Fibroblast of skin of left quadriceps (primary cell): ENCODE measurements at regions not wholly inside any gene's neighbourhood (a gene's known extent, or its start where the extent isn't known, plus 50 kb on each side); places are given as distances from the start of the nearest gene placed in this dataset.

Experiments
- DNase-seq, 2 experiments: peaks; one replicate each; pipeline ENCODE4 v3.0.0-alpha.2; 2013; ENCODE audit warnings: low read depth in 2 of 2

- DNase-seq = no peak
Observed at GRCh38 chr15:29917600-29918597, 95.6 kb upstream of the TJP1 start.

- no peak for DNase-seq
Observed at GRCh38 chr15:29914511-29914926, 92.3 kb upstream of the TJP1 start.

DNA sequence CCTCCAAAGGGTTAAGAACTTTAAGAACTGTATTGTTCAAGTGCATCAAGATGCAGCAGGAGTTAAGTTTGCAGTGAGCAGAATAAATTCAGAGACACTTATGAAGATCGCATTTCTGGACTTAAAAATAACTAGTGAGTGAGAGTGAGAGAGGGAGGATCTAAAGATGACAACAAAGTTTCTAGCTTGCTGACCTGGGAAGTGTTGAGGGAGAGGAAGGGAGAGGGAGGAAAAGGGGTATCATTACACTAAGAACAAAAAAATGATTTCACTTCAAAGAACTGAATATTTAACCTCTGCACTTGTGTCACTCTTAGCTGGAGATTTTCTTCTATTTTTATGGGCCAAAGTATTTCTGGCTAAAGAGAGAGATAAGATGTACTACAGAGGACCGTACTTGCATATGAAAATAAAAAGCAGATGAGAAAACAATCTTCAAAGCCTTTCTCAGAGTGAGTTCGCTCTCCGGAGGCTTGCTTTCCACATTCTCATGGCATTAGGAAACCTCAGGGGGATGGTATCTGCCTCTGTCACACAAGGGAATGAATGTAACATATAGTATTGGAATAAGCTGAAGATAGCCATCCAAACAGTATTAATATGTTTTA lies 91.4 kb upstream of the TJP1 start:
- DNase-seq = no peak

DNA sequence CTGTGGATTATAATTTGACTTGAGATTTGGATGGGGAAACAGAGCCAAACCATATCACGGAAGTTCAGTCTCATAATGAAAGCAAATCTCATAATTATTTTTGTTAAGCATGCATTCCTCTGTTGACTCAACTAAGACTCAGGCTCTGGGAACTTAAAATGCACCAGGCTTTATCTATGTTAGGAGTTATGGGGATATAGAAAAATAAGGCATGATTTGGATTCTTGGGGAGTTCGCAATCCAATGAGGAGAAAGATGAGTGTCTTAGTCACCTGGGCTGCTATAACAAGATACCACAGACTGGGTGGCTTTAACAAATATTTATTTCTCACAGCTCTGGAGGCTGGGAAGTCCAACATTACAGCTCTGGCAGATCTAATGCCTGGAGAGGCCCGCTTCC lies 89.4 kb upstream of the TJP1 start:
- DNase-seq = no peak

DNA sequence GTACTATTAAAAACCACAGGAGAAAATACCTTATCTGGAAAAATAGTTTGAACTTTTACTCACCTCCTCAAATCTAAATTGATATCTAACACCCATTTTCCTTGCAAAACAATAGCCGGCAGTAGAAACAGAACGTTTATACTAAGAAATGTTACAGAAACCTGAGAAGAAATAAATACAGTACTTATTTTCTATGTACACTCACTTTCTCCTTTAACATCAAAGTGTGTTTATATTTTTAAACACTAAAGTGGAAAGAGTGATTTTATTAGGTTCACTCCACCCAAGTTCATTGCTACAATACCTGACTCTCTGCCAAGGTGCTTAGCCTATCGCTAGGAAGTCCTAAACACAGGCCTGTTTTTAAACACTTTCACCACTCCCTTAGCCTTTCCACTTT lies 87.8 kb upstream of the TJP1 start:
- no peak for DNase-seq

DNA sequence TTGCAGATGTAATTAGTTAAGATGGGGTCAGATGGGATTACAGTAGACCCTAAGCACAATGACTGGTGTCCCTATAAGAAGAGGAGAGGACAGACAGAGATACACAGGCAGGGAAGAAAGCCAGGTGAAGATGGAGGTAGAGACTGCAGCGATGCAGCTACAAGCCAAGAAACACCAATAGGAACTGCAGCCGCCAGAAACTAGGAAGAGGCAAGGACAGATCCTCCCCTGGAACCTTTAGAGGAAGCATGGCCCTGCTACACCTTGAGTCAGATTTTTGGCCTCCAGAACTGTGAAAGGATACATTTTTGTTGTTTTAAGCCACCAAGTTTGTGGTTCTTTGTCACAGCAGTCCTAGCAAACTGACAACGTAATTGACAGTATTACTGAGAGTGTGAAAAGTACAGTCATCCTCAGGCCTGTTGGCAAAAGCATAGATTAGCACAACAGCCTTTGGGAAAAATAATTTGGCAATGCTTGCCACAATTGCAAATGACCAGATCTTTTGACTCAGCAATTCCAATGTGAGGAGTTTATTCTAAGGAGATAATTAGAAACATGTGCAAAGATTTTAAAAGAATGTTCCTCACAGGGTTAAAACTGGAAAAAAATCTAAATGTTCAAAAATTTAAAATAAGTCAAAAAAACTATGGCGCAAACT lies 82.6 kb upstream of the TJP1 start:
- DNase-seq = peak; percentile 53 to 56

DNA sequence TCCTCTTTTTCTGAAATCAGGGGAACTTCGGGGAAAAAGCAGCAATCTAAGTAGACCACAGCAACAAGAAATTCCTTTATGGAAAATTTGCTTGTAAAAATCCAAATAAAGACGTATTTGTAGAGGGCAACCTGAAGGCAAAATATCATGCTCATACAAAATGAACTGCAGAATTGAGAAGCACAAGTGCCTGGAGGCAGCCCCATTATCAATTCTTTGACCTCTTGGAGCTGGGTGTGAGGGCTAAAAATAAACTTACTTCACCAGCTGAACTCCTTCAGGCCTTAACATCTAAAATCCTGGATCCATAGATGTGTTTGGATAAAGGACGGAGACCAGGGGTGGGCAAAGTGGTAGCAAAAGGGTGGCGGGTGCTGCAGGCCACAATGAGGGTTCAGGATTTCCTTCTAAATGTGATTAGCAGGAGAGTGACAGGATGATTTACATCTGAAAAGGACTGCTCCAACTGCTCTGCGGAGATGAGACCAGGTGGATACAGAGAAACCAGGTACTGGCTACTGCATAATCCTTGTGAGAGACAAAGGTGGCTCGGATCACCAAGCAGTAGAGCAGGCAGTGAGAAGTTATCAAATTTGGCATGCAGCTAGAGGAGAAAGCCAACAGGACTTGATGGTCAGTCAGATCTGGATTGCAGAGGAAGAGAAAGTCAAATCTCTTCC lies 81.7 kb upstream of the TJP1 start:
- DNase-seq = no peak

DNA sequence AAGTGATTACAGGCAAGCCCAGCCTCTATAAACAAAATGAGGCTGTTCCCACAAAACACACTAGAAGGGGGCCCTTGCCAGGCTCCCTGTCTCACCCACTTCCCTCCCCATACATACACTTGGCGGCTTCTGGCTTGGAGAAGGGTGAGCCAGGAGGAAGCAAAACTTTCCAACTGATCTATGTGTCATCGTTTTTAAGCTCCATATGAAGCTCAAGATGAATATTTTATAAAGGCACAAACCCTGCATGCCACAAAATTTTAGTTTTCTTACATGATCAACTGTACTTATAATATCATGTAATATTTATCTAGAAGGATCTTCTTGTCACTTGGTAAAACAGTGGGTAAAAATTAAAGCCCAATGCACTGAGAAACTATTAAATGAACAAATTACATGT lies 80.8 kb upstream of the TJP1 start:
- DNase-seq = no peak

DNA sequence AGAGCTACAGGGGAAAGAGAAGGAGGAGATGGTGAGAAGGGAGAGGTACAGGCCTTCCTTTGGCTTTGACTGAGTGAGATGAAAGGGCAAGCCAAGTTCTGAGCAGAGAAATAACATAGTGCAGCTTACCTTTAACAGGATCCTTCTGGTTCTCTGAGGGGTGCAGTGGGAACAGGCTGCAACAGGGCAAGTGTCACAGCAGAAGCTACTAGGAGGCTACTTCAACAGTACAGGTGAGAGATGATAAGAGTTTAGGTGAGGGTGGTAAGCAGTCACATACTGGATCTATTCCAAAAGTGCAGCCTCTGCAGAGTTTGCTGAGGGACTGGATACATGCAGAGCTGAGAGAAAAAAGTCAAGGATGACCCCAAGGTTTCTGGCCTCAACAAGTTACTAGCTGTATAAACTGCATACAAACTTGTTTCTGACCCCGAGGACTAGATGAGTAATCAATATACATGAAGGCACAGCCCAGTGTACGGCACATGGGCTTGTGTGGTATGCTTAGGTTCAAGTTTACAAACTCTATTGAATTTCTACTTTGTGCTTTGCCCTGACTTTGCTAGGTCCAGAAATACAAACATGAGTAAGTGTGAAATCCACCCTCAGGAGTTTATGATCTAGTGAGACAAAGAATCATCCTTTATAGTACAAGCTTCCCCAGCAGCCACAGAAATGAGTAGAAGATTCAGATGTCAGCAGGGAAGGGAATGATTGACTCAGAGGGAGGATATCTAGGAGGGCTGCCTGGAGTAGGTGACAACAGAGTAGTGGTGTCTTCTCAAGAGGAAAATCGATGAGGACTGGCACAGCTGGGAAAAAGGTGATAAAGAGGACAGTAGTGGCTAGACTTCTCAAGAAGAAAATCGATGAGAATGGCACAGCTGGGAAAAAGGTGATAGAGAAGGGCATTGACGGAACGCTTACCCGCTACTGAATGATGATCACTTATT lies 78.2 kb upstream of the TJP1 start:
- DNase-seq = no peak

DNA sequence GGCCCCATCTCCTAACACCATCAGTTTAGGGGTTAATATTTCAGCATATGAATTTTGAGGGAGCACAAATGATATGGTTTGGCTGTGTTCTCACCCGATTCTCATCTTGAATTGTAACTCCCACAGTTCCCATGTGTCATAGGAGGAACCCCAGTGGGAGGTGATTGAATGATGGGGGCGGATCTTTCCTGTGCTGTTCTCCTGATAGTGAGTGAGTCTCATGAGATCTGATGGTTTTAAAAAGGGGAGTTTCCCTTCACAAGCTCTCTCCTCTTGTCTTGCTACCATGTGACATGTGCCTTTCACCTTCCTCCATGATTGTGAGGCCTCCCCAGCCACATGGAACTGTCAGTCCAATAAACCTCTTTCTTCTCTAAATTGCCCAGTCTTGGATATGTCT lies 73.8 kb upstream of the TJP1 start:
- no peak for DNase-seq

- DNase-seq = no peak
Observed at GRCh38 chr15:29891096-29891457, 68.8 kb upstream of the TJP1 start.

GRCh38 chr15:29890336-29891095 lies 68.2 kb upstream of the TJP1 start:
- no peak for DNase-seq

DNA sequence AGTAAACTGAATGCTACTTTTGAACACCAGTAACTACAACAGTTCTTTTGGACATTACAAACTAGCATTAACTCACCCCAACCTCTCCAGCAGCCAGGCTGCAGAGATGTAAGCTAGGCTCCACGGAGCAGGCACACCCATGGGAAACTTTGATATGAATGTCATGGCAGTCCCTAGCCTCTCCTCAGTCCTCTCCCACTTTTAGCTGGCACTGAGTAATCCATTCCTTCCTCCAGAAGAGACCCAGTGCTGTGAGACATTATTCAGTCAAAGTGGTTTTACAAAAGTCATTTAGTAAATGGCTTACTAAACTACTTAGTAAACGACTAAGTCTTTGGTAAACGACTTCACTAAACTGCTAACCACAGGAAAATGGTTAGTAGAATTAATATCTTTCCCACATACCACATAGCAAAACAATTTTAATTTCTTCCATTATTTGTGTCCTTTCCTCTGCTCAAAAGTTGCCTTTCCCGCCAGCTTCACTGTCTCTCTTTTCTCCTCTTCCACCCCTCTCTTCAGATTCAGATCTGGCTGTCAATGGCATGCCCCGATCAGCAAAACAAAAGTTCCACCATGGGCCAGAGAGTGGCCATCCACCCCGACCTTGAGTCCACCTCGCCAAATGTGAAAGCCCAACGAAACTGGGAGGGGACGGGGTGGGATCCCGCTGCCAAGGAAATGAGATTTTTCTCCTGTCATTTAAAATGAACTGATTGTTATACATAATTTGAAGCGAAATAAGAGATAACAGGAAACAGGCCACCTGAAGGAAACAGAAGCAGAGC lies 67.5 kb upstream of the TJP1 start:
- no peak for DNase-seq

GRCh38 chr15:29888646-29889045 lies 66.4 kb upstream of the TJP1 start:
- no peak for DNase-seq

DNA sequence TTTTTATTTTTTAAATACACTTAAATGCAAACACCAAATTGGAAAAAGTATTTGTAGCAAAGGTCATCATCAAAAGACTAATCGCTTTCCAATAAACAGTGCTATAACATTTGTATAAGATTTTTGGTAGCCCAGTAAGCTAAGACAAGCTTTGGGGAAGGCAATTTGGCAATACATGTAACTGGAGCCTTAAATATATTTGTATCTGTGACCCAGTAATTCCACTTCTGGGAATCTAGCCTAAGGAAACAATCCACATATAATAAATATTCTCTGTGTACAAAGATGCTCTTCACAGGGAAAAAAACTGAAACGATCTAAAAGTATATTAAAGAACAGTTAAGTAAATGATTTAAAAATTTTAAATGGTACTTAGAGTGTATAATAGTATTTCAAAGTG lies 65.5 kb upstream of the TJP1 start:
- DNase-seq = no peak

DNA sequence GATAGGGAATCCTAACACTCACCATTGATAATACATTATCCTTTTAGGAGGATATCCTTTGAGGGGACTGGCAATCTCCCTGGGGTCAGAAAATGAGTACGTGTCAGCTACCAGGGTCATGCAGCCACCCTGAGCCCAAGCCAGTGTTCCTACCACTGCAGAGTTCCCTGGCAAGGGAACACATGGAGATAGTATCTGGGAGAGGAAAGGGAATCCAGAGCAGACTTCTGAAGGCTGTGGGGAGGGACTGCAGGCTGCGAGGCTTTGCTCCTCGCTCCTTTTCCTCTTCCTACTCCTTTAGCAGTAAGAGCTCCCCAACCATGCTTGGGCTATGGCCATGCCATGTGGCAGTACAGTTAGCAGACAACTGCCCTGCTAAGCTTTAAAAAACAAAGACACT lies 62.9 kb upstream of the TJP1 start:
- DNase-seq = no peak

GRCh38 chr15:29883126-29883525 lies 60.9 kb upstream of the TJP1 start:
- no peak for DNase-seq

- DNase-seq = no peak
Observed at GRCh38 chr15:29880886-29881285, 58.6 kb upstream of the TJP1 start.

DNA sequence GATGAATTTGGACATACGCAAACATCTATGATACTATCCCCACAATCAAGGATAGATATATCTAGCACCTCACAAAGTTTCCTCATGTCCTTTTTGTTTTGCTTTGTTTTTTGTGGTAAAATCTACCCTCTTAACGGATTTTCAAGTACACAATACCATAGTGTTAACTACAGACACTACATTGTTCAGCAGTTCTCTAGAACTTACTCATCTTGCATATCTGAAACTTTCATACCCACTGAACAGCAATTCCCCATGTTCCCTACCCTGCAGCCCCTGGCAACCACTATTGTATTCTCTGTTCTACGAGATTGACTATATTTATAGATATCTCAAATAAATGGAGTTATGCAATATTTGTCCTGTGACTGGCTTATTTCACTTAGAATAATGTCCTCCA lies 58.1 kb upstream of the TJP1 start:
- DNase-seq = no peak

- no peak for DNase-seq
Observed at GRCh38 chr15:29874977-29875376, 52.7 kb upstream of the TJP1 start.
